Calu3 (cell line): ENCODE measurements at regions not wholly inside any gene's neighbourhood (a gene's known extent, or its start where the extent isn't known, plus 50 kb on each side); places are given as distances from the start of the nearest gene placed in this dataset.

Source experiments
- BruUV-seq: library from RNA; stranded (reverse); fragments of 400-500 nt; replicated peaks from 2 replicates; lab custom pipeline; 2021; lab: Mats Ljungman, UMichigan
- CTCF ChIA-PET: fragments of 300-600 bp; sonication (Branson Sonifier 250); formaldehyde crosslinking; loops from one replicate; lab custom pipeline; 2022; ENCODE audit warnings: antibody characterized with exemption; lab: Charles Lee
- DNase-seq: peaks from one replicate; pipeline ENCODE4 v3.0.0; 2022
- H3K27ac Mint-ChIP-seq: one replicate; pipeline ENCODE4 v1.8.0; 2022; ENCODE audit warnings: mixed read lengths; ENCODE audit not compliant: unreplicated experiment
- H3K27me3 Mint-ChIP-seq: one replicate; pipeline ENCODE4 v1.8.0; 2022; ENCODE audit warnings: mixed read lengths; ENCODE audit not compliant: unreplicated experiment
- H3K36me3 Mint-ChIP-seq: one replicate; pipeline ENCODE4 v1.8.0; 2022; ENCODE audit warnings: mild to moderate bottlenecking, moderate library complexity, mixed read lengths; ENCODE audit not compliant: insufficient read depth, unreplicated experiment
- H3K4me1 Mint-ChIP-seq: one replicate; pipeline ENCODE4 v1.8.0; 2022; ENCODE audit warnings: mild to moderate bottlenecking, low read depth, mixed read lengths; ENCODE audit not compliant: unreplicated experiment
- H3K4me3 Mint-ChIP-seq: one replicate; pipeline ENCODE4 v1.8.0; 2022; ENCODE audit warnings: mild to moderate bottlenecking, low read depth, moderate library complexity, mixed read lengths; ENCODE audit not compliant: unreplicated experiment
- H3K9me3 Mint-ChIP-seq: one replicate; pipeline ENCODE4 v1.8.0; 2022; ENCODE audit warnings: low read depth, mixed read lengths; ENCODE audit not compliant: unreplicated experiment
- intact Hi-C: fragments of 100-400 bp; cut with micrococcal nuclease; formaldehyde crosslinking; loops from one replicate; pipeline ENCODE4 v1.10.0; 2022; ENCODE audit not compliant: unreplicated experiment
- TF ChIP-seq, protein P1 (sequence below): fragments of 200-600 bp; IDR thresholded peaks from one replicate; pipeline ENCODE4 v1.8.0; 2022; ENCODE audit warnings: antibody characterized with exemption; ENCODE audit not compliant: unreplicated experiment

- TF ChIP-seq, protein P1, sequence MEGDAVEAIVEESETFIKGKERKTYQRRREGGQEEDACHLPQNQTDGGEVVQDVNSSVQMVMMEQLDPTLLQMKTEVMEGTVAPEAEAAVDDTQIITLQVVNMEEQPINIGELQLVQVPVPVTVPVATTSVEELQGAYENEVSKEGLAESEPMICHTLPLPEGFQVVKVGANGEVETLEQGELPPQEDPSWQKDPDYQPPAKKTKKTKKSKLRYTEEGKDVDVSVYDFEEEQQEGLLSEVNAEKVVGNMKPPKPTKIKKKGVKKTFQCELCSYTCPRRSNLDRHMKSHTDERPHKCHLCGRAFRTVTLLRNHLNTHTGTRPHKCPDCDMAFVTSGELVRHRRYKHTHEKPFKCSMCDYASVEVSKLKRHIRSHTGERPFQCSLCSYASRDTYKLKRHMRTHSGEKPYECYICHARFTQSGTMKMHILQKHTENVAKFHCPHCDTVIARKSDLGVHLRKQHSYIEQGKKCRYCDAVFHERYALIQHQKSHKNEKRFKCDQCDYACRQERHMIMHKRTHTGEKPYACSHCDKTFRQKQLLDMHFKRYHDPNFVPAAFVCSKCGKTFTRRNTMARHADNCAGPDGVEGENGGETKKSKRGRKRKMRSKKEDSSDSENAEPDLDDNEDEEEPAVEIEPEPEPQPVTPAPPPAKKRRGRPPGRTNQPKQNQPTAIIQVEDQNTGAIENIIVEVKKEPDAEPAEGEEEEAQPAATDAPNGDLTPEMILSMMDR, result no peak
- H3K27ac Mint-ChIP-seq, result no peak overlapping the region
- H3K27me3 Mint-ChIP-seq, result no peaks in the 10 kb centered on the region
- CTCF ChIA-PET, result no interaction called here
- no peaks in the 10 kb centered on the region for H3K4me1 Mint-ChIP-seq
- intact Hi-C loops, result no loop called here
- BruUV-seq, result no TSS peak
- no peak for DNase-seq
- H3K36me3 Mint-ChIP-seq, result no peaks in the 10 kb centered on the region
- H3K9me3 Mint-ChIP-seq, result no peaks in the 10 kb centered on the region
- H3K4me3 Mint-ChIP-seq, result no peak overlapping the region
Observed at GRCh38 chr6:141203902-141204575, 928.7 kb upstream of the GJE1 start.

GRCh38 chr6:141202626-141203025 is 930.1 kb upstream of the GJE1 start:
- CTCF ChIA-PET, result no interaction called here
- no peak for DNase-seq
- Mint-ChIP-seq H3K27me3 (no peaks in the 10 kb centered on the region), H3K36me3 (no peaks in the 10 kb centered on the region), H3K4me1 (no peaks in the 10 kb centered on the region), H3K4me3 (no peak overlapping the region), H3K27ac (no peak overlapping the region), H3K9me3 (no peaks in the 10 kb centered on the region)
- intact Hi-C loops, result no loop called here
- no TSS peak for BruUV-seq
- TF ChIP-seq, protein P1, result no peak

DNA sequence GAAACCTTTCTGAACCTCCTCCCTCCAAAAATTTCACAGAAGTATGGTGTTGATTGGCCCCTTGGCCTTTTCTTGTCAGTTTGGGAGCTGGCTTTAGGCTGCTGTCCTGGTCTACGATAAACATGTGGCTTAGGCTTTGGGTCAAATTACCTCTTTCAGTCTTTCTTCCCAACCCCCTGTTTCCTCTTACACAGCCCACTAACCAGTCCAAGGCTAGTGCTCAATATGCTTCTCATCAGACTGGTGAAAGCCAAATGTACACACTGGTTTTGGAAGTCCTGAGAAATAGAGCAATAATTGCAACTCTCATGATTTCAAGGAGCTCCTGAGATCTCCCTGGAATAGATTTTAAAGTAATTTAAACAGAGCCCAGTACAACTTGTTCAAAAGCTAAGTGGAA is 933.7 kb upstream of the GJE1 start:
- Mint-ChIP-seq H3K36me3 (no peaks in the 10 kb centered on the region), H3K4me3 (no peak overlapping the region)

DNA sequence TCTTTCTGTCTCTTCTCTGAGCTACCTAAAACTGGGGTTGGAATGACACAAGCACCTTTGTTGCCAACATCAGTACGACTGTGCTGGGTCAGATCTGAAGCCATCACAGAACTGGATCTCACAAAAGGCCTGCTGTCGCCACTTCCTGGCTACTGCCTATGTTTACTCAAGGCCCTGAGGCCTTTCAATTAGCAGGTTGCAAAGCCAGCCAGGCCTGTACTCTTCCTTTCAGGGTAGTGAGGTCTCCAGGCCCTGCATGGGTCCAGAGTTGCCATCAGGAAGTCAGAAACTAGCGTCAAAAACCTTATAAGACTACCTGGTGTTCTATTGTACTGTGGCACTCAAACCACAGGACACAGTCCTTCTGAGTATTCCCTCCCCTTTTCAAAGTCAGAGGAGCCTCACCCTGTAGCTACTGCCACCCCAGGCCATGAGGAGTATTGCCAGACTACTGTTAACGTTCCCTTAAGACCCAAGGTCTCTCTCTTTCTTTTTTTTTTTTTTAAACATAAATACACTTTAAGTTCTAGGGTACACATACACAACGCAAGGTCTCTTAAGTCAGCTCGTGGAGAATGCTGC is 937.4 kb upstream of the GJE1 start:
- intact Hi-C loops, result no loop called here
- Mint-ChIP-seq H3K27me3 (no peaks in the 10 kb centered on the region), H3K4me3 (no peak overlapping the region), H3K4me1 (no peaks in the 10 kb centered on the region), H3K36me3 (no peaks in the 10 kb centered on the region), H3K27ac (no peak overlapping the region), H3K9me3 (peaks cover 9% of the 10 kb centered on the region)
- BruUV-seq, result no TSS peak
- CTCF ChIA-PET, result no interaction called here
- TF ChIP-seq, protein P1, result no peak
- no peak for DNase-seq

More for the DNA sequence above, 933.7 kb upstream of the GJE1 start:
- Mint-ChIP-seq H3K27ac (no peak overlapping the region), H3K27me3 (no peaks in the 10 kb centered on the region), H3K4me1 (no peaks in the 10 kb centered on the region), H3K9me3 (no peaks in the 10 kb centered on the region)
- DNase-seq, result no peak
- intact Hi-C loops, result no loop called here
- no TSS peak for BruUV-seq
- TF ChIP-seq, protein P1, result no peak
- CTCF ChIA-PET, result no interaction called here
